Astrocyte of the cerebellum (primary cell): ENCODE measurements at regions not wholly inside any gene's neighbourhood (a gene's known extent, or its start where the extent isn't known, plus 50 kb on each side); places are given as distances from the start of the nearest gene placed in this dataset.
"Not testable (repeated sequence)": the region's sequence is repeated elsewhere in the genome, so short reads cannot be mapped to it uniquely, and the experiment has no call there.

Experiments used
- DNase-seq: peaks from one replicate; pipeline ENCODE4 v3.0.0-alpha.2; 2011; ENCODE audit warnings: low read depth
- H3K4me3 ChIP-seq: 2 replicates; pipeline ENCODE4 v1.5.1; 2011; ENCODE audit warnings: mild to moderate bottlenecking, low read depth, low read length, moderate library complexity
- in situ Hi-C: cut with HindIII; loops from 2 replicates; pipeline ENCODE4 v1.10.0; 2017; ENCODE audit warnings: low sequenced_read_pairs

GRCh38 chr1:120357046-120357445 lies 57.8 kb upstream of the NBPF8 start:
- DNase-seq, in situ Hi-C loops, H3K4me3 ChIP-seq: not testable (repeated sequence)

DNA sequence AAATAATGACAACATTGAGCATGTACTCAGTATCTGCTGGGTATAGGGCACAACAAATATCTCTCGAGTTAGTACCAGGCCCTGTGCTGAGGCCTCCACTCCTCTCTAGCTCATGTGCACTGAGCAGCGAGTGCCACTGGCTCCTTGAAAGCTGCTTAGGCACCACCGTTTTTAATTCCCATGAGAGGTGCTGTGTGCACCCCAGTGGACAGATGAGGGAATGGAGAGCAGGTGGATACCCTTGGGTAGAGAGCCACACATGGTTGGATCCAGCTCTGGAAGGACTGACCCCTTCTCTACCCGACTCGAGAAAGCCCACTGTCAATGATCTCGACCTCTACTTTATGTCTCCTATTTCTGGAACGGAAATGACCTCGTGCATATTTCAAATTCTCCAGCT lies 58.7 kb upstream of the NBPF8 start:
- H3K4me3 ChIP-seq, DNase-seq, in situ Hi-C loops: not testable (repeated sequence)

GRCh38 chr1:120354618-120355184 lies 60.1 kb upstream of the NBPF8 start:
- in situ Hi-C loops = not testable (repeated sequence)
- H3K4me3 ChIP-seq = peak overlapping the region; percentile 24
- peak; percentile 6 for DNase-seq

DNA sequence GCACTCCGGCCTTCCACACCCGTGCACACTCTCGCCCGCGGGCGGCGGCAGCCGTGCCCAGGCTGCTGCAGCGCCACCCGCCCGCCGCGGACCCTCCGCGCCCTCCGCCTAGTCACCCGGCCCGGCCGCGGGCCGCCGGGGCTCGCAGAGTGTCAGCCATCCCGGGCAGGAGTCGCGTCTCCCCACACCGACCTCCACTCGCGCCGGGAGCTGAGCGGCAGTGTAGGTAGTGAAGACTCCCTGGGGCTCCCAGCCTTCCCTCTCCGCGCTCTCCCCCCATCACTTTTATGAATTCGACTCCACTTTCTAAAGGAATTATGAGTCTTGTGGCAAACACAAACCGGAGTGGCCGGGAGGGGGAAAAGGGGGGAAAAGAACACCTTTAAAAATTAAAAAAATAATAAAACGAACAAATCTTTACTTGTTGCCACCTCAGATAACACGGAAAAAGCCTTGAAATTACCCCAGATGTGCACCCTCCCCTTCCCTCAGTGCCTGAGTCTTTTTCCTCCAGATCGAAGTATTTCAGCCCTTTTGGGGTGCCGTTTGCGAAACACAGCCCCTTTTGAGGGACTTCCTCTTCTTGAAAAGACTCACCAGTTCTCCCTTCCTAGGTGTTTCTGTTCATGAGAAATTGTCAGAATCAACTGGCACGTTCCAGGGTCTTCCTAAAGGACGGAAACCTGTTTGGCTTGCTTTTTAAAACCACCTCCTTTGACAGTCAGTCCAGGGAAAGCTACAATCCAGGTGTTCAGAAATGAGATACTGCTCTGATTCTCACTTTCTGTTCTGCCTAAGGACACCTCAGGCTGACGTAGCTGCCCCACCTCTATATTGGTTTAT lies 72.4 kb upstream of the NBPF8 start:
- in situ Hi-C loops, DNase-seq: not testable (repeated sequence)
- H3K4me3 ChIP-seq = peak overlapping the region; percentile 12

DNA sequence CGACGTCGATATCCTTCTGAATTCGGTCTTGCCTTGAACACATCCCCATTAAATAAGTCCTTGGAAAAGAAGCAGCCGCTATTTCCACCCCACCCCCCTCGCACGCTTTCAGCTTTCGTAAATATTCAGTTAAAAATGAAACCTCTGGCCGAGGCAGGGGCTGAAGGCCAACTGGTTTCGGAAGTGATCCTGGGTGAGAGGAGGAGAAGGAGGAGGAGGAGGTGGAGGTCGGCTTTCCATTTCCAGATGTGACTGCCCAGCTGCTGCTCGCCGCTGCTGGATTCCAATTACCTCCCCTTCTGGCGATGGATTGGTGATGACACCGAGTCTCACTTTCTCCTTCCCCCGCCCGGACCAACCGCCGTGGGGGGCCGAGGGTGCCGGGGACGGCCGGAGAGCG lies 73.1 kb upstream of the NBPF8 start:
- in situ Hi-C loops, DNase-seq: not testable (repeated sequence)
- peak overlapping the region; percentile 45 for H3K4me3 ChIP-seq

- DNase-seq, in situ Hi-C loops: not testable (repeated sequence)
- H3K4me3 ChIP-seq = peak overlapping the region; percentile 45
Observed at GRCh38 chr1:120340838-120341751, 73.7 kb upstream of the NBPF8 start.

DNA sequence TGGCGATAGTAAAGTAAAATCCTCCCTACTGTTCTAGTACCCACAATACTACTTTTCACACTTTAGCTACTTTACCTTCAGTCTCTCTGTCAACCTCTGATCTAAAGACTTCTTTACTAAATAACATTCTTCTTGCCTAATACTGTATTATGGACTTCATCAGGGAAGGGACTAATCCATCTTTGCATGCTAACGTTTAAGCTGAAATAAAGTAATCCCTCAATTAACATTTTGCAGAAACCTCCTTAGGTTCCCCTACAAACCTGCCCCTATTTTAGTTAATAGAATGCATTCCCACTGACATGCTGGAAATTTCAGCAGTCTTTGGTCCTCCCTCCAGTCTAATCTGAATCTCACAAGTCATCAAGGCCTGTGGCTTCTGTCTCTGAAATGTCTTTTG lies 99.1 kb upstream of the NBPF8 start:
- H3K4me3 ChIP-seq, in situ Hi-C loops, DNase-seq: not testable (repeated sequence)

- DNase-seq, H3K4me3 ChIP-seq, in situ Hi-C loops: not testable (repeated sequence)
Observed at GRCh38 chr1:120311930-120312329, 102.9 kb upstream of the NBPF8 start.

DNA sequence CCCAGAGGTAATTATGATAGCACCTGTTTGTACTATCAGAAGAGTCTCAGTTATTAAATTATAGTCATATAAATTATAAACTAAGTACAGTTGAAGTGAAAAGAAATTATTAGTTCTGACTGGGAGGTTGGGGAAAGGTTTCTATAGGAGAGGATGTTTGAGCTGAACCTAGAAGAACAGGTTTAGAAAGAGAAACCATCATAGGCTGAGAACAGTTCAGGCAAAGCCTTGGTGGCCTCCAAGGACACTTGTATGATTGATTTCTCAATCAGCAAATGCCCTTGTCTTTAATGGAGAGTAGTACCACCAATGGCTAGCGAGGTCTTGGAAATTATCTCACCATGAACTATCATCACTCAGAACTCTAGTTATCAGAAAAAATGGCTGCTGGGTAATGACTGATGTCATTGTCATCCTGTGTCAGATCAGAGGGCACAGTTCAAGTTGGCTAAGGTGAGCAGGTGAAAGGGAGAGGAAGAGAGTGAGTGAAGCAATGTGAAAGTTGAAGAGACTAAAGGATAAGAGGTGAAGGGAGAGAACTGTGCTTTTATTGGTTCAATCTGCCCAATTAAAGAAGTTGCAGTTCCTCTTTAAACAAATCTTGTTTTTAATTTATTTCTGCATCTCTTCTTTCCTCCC lies 105.8 kb upstream of the NBPF8 start:
- H3K4me3 ChIP-seq, DNase-seq, in situ Hi-C loops: not testable (repeated sequence)

DNA sequence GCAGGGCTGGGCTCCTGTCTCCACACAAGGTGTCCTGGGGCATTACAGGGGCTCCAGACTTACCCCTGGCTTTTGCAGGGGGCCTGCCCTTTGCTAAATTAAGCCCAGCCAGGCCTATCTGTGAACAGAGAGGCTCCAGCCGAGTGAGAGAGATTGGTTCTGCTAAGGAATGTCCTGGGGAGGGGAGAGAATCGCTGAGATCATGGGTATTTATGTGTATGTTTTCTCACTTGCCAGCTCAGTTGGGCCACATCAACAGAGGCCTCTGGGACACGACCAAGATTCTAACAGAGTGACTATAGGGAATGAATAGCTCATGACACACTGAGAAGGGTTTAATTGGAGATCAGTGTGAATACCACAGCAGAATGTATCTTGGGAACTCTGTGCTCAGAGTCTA lies 109.8 kb upstream of the NBPF8 start:
- in situ Hi-C loops, DNase-seq, H3K4me3 ChIP-seq: not testable (repeated sequence)

DNA sequence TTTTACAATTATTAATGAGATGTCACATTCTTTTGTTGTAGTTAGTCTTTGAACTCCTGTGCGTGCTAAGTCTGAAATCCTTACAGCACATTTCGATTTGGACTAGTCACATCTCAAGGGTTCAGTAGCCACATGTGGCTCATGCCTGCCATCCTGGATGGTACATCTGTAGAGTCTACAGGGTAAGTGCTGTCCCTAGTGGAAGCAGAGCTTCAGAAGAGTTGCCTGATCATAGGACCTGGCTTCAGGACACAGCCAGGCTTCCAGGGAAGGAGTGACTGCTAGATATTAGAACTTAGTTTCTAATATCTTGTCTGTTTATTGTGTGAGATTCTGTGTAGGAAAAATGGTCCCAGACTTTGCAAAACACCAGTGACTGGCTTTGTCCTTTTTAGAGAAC lies 110.5 kb upstream of the NBPF8 start:
- H3K4me3 ChIP-seq, in situ Hi-C loops, DNase-seq: not testable (repeated sequence)

DNA sequence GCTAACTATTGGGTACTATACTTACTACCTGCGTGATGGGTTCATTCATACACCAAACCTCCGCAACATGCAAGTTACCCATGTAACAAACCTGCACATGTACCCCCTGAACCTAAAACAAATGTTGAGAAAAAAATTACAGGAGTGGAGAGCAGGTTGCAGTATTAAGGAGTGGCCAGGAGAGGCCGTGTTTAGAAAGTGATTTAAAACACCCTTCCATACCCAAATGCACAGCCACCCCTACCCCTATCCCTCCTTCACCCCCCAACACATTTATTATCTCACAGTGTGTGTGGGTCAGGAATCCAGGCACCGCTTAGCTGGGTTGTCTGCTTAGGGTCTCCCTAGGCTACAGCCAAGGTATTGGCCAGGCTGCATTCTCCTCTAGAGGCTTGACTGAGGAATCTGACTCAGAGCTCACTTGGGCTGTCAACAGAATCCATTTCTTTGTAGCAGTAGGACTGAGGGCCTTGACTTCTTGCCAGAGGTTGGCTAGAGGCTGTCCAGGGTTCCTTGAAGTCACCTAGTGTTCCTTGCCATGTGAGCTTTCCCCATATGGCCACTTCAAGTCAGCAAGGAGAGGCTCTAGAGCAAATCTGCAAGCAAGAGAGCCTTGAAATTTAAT lies 115.3 kb upstream of the NBPF8 start:
- H3K4me3 ChIP-seq, DNase-seq, in situ Hi-C loops: not testable (repeated sequence)

DNA sequence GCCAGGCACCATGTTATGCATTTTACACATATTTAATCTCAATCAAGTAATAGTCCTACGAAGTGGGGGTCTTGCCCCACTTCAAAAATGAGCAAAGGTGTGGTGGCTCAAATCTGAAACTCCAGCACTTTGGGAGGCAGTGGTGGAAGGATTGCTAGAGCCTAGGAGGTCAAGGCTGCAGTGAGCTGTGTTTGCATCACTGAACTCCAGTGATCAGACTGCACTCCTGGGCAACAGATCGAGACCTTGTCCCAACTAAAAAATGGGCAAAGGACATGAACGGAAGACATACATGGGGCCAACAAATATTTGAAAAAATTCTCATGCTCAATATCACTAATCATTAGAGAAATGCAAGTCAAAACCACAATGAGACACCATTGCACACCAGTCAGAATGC lies 116.3 kb upstream of the NBPF8 start:
- DNase-seq, in situ Hi-C loops, H3K4me3 ChIP-seq: not testable (repeated sequence)

GRCh38 chr1:120297345-120297953 lies 117.4 kb upstream of the NBPF8 start:
- H3K4me3 ChIP-seq, in situ Hi-C loops, DNase-seq: not testable (repeated sequence)

DNA sequence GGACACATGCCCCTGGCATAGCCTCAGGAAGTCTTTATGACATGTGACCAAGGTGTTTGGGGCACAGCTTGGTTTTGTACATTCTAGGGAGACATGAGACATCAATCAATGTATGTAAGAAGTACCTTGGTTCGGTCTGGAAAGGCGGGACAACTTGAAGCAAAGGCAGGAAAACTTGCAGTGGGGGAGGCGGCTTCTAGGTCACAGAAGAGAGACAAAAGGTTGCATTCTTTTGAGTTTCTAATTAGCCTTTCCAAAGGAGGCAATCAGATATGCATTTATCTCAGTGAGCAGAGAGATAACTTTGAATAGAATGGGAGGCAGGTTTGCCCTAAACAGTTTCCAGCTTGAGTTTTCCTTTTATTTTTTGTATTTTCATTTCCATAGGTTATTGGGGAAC lies 113.8 kb upstream of the SEC22B start:
- DNase-seq, H3K4me3 ChIP-seq, in situ Hi-C loops: not testable (repeated sequence)

DNA sequence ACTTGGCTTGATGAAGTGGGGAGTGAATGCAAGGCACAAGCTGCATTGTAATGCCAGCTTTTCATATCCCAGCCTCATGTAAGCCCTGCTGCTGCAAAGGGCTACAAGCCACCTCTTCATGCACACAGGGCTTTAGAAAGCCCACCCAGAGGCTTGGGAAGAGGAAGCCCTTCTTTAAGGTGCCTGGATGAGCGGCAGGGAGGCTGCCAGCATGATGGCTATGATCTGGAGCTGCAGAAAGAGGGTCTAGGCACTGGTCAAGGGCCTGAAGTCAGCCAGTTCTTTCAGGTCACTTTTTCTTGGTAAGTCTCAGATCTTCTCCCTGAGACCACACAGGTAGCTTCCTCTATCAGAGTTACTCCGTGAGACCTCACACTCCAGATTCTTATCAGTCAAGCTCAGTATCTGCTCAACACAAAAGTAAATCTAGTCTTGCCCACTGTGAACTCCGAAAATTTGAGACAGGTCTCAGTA lies 113.3 kb upstream of the SEC22B start:
- H3K4me3 ChIP-seq, DNase-seq, in situ Hi-C loops: not testable (repeated sequence)
